Hematopoietic multipotent progenitor cell (in vitro differentiated cells): ENCODE measurements at regions not wholly inside any gene's neighbourhood (a gene's known extent, or its start where the extent isn't known, plus 50 kb on each side); places are given as distances from the start of the nearest gene placed in this dataset.

Experiments used
- DNase-seq, 3 donors: peaks; one replicate each; pipeline ENCODE4 v3.0.0-alpha.2; 2011 to 2015; ENCODE audit warnings: low read depth in 2 of 3, low spot score in 2 of 3

DNA sequence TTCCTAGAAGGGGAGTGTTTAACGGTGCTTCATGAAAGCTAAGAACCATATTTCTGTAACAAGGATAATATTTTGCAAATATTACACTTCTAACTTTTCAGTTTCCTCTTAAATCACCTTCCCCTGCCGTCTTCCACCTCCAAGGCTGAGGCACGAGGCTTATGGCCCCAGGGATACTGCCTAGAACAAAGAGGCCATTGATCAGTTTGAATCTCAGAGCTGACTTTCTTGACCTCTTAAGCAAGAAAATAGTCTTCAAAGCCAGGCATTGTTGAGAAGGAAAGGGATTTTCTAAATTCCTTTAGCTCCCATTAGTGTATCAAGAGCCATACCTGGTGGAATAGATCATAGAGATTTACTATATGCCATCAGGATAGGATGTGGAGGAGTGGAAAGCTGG, 566.2 kb downstream of the BNC2 start:
- DNase-seq = no peak

DNA sequence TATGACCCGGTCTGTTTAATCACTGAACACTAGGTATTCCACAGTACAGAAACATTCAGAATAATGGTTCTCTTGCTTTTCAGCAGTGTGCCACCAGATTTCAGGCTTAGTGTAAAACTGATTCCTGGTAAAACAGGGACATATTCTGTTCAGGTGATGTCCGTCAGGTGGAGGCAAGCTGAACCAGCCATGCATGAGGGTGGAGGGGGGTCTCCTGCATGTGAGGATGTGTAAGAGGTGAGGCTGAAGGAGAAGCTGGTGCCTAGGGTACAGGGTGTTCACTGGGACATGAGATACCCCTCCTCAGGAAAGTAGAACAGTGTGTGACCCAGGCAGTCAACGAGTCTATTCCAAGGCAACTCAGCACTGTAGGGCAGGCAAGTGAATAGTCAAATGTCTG, 563.9 kb downstream of the BNC2 start:
- DNase-seq = no peak

DNA sequence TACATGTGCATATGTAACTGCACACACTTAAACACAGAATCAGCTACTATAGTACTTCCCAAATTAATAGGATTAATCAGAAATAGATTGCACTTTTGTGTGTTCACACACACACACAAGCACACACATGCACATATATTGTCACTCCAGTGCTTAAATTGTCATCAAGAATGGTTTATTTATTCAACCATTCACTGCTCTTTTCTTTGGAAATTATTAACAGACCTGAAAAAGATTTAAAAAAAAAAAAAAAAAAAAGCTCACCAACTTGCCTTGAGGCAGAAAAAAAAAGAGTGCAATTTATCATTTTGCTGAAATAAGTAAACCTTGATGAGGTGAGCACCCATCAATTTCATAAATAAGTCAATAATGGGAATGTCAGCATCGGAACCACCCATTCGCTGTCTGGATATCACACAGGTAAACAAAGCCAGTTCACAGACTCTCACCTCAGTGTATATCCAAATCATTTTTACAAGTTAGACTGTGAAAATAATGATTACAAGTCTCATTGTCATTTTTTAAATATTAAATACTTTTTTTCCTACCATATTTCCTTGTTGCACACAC, 562.8 kb downstream of the BNC2 start:
- no peak for DNase-seq

DNA sequence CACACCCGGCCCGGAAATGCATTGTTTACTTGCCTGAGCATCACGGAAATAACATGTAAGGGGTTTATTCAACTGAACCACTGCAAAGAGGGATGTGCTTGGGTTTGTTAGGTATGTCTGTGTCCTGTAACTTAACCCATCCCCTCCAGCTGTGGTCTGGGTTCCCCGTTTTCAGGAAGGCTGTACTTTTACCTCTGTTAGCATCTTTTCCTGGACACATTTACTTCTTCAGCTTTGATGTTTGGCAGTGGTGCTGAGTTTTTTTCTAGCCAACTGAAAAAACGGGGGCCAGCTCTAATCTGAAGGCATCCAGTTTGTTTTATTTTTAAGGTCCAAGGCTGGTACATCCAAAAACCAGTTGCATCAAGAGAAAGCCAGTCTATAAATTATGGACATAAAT, 561.8 kb downstream of the BNC2 start:
- DNase-seq = no peak

DNA sequence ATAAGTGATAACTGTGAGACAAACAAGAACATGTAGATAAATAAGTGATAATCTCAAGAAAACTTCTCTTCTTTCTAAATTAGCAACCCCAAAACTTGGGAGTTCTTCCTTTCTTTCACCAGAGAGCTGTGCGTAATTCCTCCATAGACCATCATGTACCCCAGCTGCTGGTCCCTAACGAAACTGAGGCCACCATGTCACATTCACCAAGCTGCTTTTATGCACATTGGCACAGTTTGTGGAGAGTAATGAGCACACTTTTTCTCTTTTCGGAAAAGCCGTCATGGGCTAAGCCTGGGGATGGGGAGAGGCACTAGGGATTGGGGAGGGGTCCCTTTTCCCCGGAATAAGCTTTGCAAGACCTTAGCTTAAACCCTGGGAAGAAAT, 561.4 kb downstream of the BNC2 start:
- no peak for DNase-seq

DNA sequence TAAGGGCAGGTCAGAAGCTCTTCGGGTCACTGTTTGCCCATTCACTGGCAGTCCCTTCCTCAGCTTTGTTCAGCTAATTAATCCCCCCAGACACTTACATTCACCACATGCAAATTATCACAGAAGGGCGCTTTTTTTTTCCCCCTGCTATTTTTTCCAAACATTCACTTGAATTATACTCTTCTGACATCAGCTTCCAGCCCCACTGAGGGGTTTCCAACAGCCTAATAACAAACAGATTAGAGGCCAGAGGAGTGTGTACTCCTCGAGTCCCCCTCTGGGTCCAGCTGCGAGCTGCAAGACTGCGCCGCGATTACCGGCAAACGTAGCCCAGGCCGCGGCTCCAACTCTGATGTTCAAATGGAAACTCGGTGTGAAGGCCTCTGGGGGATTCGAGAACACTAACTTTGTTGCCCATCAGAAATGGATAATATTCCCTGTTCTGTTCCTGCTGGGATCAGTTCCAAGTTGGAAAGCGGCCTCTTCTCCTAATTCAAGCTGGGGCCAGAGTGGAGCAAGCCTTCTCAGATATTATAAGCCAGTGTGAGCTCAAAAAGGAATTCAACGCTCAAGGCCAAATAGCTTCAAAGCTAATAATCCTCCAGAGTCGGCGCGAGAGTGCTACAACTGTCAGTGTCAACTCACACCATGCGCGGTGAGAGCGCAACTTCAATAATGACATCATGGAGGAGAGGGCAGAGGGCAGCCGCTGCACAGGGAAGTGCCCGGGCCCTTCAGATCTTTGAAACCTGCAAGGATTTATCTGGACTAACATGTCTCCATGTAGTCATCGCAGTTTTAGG, 560.8 kb downstream of the BNC2 start:
- no peak for DNase-seq

DNA sequence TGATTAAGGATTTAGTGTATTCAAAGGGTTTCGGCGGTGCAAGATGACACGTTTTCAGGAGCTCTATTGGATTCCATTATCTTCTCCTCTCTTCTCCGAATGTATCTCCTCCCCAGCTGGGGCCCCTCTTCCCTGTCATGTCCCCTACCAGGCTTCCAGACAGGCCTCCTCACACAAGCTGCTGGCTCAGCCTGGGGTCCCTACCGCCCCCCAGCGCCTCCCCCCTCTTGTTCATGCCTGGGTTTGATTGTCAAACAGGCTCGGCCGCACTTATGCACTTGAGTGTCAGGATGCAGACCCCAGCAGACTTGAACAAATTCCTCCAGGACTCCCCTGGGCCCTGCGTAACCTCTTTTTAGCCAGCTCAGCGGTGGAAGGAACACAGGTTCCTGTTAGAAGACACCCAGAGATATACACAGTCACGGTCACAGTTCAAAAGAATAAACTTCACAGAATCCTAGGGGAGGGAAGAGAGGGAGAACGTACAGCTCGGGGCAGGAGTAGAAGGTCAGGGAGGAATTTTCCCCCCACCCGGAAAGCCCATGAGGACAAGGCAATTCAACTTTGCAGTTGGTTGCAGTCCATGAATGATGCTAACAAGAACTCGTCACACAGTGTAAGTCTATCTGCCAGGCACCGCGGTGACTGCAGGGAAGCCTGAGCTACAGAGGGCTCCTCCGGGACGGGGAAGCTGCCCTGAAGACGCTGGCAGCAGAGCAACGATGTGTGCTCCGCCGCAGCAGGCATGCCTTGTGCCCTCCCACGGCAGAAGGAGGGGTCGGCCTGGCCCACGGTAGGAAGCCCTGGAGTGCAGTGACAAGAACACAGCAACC, 560.0 kb downstream of the BNC2 start:
- DNase-seq = no peak

DNA sequence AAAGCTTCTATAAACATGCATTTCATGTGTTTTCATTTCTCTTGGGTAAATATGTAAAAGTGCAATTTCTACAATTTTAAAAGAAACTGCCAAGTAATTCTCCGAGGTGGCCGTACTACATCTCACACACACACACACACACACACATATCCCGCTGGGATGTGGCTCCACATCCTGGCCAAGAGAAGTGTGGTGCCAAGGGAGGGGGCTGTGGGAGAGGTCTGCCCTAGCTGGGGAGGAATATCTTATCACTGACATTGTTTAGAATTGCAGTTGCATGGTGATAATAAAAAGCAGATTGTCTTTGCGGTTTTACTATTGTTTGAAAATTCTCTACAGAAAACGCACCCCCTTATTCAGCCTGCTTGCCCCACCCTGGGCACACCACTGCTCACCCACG, 558.4 kb downstream of the BNC2 start:
- no peak for DNase-seq

DNA sequence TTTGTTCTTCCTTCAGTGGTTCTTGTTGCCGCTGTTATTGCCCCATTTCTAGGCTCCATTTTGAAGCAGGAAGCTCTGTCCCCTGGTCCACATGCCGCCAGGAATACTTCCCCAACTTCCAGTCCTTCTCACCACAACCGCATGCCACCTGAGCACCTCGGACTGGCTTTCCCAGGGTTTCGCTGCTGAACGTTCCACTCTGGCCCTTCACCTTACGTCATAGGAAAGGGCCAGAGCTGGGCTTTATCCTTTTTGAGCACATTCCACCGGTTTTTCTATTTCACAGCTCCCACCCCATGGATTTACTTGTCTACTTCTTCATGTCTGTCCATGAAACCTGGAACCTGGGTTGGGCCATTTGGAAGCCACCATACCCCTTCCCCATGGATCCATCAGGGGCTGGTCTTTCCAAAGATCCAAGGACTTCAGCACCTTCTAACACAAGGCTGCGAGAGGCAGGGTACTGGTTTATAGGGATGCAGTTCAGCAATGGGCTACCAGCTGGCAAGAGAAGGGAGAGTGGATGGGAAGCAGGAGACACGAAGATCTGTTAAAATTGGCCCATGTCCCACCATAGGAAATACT, 557.4 kb downstream of the BNC2 start:
- DNase-seq = no peak

DNA sequence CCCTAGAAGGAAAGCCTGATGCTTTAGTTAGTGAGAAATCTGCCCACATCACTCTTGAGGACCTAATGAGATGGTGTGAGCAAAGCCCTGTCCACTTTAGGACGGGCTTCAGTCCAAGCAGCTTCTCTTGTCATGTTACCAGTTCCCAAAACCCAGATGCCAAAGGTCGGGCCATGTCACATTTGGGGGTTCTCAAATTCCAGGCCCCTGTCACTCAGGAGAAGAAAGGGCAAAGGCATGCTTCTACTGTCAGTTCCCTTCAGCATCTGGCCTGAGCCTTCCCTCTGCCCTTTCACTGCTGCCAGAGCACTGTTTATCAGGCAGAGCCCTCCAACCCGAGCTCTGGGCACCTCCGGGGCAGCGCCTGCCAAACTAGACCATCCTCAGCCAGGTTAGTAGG, 556.0 kb downstream of the BNC2 start:
- DNase-seq = no peak

DNA sequence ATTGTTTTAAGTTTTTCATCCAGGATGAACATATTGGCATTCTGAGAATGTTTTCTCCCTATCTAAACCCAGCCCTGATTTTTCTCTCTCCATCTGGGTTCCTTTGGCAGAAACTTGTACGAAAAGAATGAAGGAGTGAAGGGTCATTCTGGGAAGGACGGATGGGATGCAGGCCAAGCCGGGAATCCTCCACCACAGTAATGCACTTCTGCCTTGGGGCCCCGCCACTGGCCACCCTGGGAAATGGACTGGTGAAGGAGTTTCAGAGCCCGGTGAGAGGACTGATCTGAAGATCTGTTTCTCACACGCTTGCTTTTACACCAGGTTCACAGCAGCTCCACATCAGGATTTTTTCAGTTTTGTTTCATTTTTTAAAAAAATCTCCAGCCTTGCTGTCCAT, 554.8 kb downstream of the BNC2 start:
- no peak for DNase-seq

DNA sequence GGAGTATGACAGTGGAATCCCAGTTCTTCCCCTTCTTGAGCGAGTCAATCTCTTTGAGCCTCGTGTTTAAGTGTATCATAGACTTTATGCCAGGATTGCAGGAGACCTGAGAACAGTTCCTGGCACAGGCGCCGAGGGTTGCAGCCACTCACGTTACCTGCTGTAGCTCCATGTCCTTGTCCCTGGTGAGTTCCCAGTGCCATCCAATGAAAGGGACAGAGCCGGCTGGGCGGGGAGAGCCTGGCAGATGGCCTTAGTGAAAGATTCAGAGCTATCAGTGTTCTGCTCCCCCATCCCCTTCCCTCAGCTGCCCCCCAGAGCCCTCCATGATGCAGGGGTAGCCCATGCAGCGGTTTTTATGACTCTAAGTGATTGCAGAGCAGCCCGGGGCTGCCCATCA, 554.0 kb downstream of the BNC2 start:
- no peak for DNase-seq

DNA sequence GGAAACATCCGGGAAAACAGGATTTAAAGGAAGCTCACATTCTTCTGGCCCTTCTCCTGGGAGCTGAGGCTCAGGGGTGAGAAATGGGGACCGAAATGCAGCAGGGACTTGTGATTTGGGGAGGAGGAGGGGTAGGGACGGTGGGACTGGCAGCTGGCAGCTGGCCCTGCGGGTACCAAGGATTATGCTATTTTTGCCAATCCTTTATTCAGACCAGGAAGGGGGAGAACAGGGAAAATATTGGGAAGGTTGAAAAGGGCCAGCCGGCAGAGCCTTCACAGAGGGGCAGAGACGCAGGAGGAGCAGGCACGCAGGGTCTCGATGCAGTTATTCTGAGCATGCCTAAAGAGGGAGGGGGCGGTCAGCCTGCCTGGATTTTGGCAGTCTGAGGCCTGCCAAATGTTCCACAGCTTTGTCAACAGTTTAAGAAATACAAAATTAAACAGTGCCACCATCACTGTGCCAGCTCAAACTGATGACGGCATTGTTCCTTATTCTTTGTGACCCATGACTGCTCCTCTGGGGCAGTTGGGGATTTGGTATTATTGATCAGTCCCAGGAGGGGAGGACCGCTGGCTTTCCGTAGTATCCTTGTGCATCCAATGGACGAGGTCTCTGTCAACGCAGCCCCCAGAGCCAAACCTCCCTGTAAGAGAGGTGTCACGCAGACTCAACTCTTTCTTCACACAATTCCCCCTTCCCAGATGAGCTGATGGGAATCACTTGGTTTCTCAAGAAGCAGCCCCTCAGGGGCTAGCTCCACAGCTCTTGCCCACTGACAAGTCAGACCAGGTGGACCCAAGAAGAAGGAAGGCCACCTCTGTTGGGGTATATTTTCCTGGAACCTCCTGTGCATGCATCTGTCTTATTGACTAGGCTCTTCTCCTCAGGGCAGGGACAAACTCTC, 553.3 kb downstream of the BNC2 start:
- DNase-seq = no peak

DNA sequence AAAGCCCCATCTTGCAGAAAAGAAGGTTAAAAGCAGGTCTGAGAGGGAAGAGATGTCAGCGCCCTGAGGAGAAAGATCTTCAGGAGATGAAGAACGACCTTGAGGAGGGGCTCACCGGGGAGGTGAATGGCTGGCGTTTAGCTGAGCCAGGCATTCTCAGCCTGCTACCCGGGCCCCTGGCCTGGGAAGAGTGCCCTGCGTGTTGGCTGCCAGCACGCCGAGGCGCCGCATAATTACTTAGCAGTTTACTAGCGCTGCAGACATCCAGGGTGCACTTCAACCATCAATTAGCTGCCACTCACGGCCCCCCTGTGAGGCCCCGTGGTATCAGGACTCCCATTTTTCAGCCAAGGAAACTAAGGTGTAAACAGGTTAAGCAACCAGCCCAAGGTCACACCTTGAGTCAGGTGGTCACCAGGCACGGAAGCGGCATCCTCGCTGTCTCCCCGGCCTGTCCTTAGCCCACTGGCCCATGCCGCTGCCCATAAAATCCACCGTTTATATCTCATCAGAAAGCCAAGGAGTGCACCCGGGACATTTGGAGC, 551.9 kb downstream of the BNC2 start:
- no peak for DNase-seq

DNA sequence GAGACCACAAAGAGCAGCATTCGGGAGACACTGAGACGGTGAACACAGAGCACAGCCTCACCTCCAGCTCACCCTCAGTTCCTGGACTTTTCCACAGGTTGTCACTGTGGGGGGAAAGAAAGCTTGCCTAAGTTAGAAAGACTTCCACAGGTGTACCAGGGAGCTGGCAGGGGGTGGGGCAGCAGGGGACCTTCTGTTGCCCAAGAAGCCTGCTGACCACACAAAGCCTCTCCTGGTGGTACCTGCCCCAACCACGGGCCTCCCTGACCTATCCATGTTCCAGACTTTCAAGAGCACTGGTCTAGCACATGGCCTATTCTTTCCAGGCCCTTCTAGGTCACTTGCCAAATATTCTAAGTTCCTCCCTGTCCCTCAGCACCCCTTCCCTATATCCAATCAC, 550.8 kb downstream of the BNC2 start:
- DNase-seq = no peak

DNA sequence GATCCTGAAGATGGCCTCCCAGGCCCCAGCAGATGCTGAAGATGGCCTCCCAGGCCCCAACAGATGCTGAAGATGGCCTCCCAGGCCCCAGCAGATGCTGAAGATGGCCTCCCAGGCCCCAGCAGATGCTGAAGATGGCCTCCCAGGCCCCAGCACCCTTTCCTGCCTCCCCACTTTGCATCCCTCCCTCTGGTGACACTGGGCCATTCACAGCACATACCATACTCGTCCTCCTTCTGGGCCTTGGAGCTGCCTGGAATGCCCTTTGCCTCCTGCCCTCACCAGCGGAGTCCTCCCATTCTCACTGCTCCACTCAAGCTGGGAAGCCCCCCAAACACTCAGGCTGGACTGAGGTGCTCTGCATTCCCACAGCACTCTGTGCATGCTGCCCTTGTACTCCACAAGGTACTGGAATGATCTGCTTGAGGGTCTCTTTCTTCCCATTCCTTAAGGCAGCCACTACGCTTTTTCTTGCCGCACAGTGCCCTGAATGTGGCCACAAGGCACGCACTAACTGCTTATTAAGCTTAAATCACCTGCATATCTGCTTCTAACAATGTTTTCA, 550.0 kb downstream of the BNC2 start:
- DNase-seq = no peak

DNA sequence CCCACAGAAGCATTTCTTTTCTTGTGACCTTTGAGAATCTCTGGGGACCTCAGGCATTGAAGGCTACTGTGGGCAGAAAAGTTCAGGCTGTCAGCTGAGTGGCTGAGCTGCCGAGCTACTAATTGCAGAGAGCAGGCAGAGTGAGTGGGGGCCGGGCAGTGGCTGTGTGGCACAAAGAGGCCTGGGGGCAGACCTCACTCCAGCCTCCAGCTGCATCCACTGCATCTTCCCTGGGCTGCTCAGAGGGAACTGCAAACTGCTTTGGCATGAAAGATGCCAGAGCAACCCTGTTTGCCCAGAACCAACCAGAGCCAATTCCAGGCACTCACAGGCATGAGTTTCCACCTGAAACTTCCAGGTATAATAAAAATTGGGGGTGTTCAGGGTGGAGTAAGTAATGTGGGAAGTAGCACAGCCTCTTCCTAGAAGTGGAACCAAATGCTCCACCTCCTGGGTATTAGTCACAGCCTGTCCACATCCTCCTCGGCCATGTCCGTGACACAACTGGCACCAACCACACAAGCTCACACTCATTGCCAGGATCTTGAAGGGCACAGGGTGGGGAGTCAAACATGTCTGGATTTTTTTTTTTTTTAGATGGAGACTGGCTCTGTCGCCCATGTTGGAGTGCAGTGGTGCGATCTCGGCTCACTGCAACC, 548.9 kb downstream of the BNC2 start:
- no peak for DNase-seq

DNA sequence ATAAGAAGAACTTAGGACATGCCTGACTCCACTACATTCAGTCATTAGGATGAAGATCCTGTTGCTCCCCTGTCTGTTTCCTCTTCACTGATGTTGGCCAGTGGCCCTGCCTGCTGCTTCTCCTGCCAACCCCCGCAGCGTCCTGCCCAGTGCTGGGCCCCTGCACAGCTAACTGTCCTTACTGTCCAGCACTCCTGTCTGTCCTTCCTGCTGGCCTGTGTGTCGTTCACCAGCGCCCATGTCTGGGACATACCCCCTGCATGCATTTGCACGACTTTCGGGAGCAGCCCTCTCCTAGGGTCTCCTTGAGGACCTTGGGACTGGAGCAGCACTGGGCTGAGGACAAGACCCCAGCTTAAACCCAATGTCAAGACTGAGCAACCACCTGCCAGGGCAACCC, 547.6 kb downstream of the BNC2 start:
- DNase-seq = no peak

DNA sequence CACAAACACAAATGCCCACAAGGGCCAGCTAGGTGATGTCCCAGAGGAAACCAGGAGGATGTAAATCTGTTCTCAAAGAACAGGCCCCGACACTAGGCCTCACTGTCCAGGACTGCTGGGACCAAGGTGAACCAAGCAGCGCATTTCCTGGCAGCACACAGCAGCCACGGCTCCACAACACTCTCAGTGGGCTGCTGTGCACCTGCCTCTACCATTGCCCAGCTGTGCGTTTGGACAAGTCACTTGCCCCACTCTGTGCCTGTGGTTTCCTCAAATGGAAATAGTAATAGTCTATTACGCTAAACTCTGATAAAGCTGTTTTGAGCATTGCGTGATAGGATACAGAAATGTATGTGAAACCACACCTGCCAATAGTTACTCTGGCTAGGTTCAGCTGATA, 544.5 kb downstream of the BNC2 start:
- DNase-seq = no peak
